ENCODE measurements at regions not wholly inside any gene's neighbourhood (a gene's known extent, or its start where the extent isn't known, plus 50 kb on each side); places are given as distances from the start of the nearest gene placed in this dataset.
"Not testable (repeated sequence)": the region's sequence is repeated elsewhere in the genome, so short reads cannot be mapped to it uniquely, and the experiment has no call there.

DNA sequence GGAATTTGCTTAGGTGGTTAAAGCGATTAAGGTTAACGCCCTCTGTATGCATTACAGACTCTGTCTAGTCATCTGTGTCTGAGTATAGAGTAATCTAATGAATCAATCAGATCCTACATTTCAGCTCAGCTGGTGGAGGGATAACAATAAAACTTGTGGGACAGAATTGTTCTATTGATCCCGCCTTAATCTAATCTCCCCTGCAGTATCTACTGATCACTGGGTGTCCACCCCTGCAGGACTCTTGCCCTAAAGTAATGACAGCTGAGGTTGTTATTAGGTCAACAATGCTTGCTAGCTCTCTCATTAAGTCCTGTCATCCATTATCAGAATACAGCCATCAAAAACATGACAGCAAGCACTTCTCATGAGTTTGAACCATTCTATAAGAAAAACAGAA, 462.6 kb upstream of the TMEFF2 start:
- TF ChIP-seq, protein P1, sequence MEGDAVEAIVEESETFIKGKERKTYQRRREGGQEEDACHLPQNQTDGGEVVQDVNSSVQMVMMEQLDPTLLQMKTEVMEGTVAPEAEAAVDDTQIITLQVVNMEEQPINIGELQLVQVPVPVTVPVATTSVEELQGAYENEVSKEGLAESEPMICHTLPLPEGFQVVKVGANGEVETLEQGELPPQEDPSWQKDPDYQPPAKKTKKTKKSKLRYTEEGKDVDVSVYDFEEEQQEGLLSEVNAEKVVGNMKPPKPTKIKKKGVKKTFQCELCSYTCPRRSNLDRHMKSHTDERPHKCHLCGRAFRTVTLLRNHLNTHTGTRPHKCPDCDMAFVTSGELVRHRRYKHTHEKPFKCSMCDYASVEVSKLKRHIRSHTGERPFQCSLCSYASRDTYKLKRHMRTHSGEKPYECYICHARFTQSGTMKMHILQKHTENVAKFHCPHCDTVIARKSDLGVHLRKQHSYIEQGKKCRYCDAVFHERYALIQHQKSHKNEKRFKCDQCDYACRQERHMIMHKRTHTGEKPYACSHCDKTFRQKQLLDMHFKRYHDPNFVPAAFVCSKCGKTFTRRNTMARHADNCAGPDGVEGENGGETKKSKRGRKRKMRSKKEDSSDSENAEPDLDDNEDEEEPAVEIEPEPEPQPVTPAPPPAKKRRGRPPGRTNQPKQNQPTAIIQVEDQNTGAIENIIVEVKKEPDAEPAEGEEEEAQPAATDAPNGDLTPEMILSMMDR (conservative IDR thresholded peaks at IDR 0.05; ENCODE audit: low read depth, low read length), result no peak
- H3K4me3 ChIP-seq (ENCODE audit: low read depth, low read length), result no peak overlapping the region
- DNase-seq (ENCODE audit: low read depth), result no peak

GRCh38 chr2:192655916-192656315, 461.2 kb upstream of the TMEFF2 start:
- TF ChIP-seq, protein P1 (conservative IDR thresholded peaks at IDR 0.05; ENCODE audit: low read depth, low read length), result no peak
- H3K4me3 ChIP-seq (ENCODE audit: low read depth, low read length), result no peak overlapping the region
- no peak for DNase-seq (ENCODE audit: low read depth)

- TF ChIP-seq, protein P1 (conservative IDR thresholded peaks at IDR 0.05; ENCODE audit: low read depth, low read length), result no peak
- no peak overlapping the region for H3K4me3 ChIP-seq (ENCODE audit: low read depth, low read length)
- DNase-seq (ENCODE audit: low read depth), result peak; percentile 9
These were observed 451.3 kb upstream of the TMEFF2 start for GRCh38 chr2:192645811-192646598.

- TF ChIP-seq, protein P1 (conservative IDR thresholded peaks at IDR 0.05; ENCODE audit: low read depth, low read length), result no peak
- no peak overlapping the region for H3K4me3 ChIP-seq (ENCODE audit: low read depth, low read length)
- DNase-seq (ENCODE audit: low read depth), result no peak
These were observed 439.8 kb upstream of the TMEFF2 start for GRCh38 chr2:192634557-192634956.

DNA sequence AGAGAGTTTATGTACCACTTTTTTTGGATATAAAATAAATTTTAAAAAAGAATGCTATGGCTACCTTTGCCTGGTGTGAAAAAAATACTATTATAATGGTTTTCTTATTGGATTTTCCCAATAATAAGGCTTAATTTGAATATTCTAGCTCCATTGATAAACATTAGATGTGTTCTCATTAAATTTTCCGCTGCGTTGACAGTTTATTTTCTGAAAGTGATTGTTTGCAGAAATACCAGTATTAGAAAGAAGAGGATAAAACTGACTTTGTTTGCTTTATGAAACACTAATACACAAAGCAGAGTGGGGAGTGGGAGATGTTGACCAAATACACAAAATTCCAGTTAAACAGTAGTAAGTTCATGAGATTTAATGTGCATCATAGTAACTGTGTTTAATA, 433.3 kb upstream of the TMEFF2 start:
- no peak overlapping the region for H3K4me3 ChIP-seq (ENCODE audit: low read depth, low read length)
- TF ChIP-seq, protein P1 (conservative IDR thresholded peaks at IDR 0.05; ENCODE audit: low read depth, low read length), result no peak
- DNase-seq (ENCODE audit: low read depth), result no peak

- TF ChIP-seq, protein P1 (conservative IDR thresholded peaks at IDR 0.05; ENCODE audit: low read depth, low read length), result no peak
- DNase-seq (ENCODE audit: low read depth), result no peak
- no peak overlapping the region for H3K4me3 ChIP-seq (ENCODE audit: low read depth, low read length)
These were observed 420.4 kb upstream of the TMEFF2 start for GRCh38 chr2:192615105-192615504.

- H3K4me3 ChIP-seq (ENCODE audit: low read depth, low read length), result no peak overlapping the region
- DNase-seq (ENCODE audit: low read depth), result no peak
- TF ChIP-seq, protein P1 (conservative IDR thresholded peaks at IDR 0.05; ENCODE audit: low read depth, low read length), result no peak
These were observed 409.6 kb upstream of the TMEFF2 start for GRCh38 chr2:192604295-192604694.

- not testable (repeated sequence) for DNase-seq (ENCODE audit: low read depth)
These were observed 403.9 kb upstream of the TMEFF2 start for GRCh38 chr2:192598649-192599048.

More at GRCh38 chr2:192598649-192599048, 403.9 kb upstream of the TMEFF2 start:
- H3K4me3 ChIP-seq (ENCODE audit: low read depth, low read length), result not testable (repeated sequence)
